ENCODE measurements at regions not wholly inside any gene's neighbourhood (a gene's known extent, or its start where the extent isn't known, plus 50 kb on each side); places are given as distances from the start of the nearest gene placed in this dataset.
A peak's percentile ranks its signal among the peaks of the same experiment; 100 is the strongest.

DNA sequence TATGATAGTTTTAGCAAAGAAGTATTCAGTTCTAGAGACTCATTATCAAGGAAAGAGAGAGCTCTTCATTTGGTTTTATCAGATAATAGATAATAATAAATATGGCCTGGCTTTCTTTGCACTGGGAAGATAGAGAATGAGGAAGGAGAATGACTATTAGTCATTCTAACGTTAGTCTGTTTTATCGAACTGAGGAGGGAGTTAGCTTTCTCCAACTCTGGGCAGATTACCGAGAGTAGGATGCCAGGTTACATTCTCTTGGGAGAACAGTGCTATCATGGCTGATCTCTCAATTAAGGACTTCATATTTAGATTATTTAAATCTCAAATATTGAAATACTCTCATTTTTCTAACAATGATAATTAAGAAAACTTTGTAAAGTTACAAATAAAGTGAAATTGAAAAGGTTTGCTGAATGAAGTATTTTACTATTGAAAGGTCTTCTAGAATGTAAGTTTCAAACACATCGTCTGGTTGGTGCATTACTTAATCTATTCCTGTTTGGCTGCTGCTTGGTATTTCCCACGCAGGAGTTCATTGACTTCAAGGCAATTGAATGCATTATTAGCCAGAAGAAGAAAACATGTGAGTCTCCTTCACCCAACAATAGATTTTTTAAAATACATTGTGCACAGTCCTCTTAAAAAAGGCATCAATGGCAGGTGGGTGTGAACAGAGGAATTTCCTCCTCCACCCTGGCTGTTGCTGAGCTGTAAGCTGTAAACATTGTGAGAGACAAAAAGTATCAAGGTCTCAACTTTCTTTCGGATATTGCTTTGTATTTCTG is 140.8 kb downstream of the C9orf152 start:
- H3K4me1 ChIP-seq (ENCODE audit: control insufficient read depth, insufficient read depth, low read length) = peaks cover 55% of the 10 kb centered on the region
- peaks cover 20% of the 10 kb centered on the region for H3K36me3 ChIP-seq (ENCODE audit: control insufficient read depth, insufficient read depth, low read length, severe bottlenecking)
- H3K27me3 ChIP-seq (replicated peaks; ENCODE audit: control insufficient read depth, insufficient read depth, low read length) = no peaks in the 10 kb centered on the region
- DNase-seq (ENCODE audit: low read depth) = no peak
- H3K9me3 ChIP-seq (ENCODE audit: control insufficient read depth, low read length) = no peaks in the 10 kb centered on the region
- no peak overlapping the region for H3K9ac ChIP-seq (ENCODE audit: low read length)
- peak overlapping the region; percentile 26 for H3K4me3 ChIP-seq (ENCODE audit: low read length)

DNA sequence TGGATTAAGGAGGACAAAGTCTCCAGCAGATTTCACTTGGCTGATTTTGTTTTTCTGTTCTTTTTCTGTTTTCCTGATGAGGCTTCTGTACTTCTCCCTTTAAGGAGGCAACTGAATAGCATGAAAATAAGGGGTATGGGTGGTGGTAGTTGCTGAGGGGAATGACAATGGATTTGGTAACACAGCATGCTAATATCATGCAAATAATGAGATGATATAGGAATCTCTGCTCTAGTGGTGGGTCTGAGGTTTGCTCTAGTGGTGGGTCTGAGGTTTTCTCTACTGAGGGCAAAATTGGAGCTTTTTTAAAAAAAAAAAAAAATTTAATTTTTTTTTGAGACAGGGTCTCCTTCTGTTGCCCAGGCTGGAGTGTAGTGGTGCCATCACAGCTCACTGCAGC is 139.7 kb downstream of the C9orf152 start:
- H3K36me3 ChIP-seq (ENCODE audit: control insufficient read depth, insufficient read depth, low read length, severe bottlenecking) = peaks cover 20% of the 10 kb centered on the region
- DNase-seq (ENCODE audit: low read depth) = no peak
- H3K4me3 ChIP-seq (ENCODE audit: low read length) = no peak overlapping the region
- peaks cover 64% of the 10 kb centered on the region for H3K4me1 ChIP-seq (ENCODE audit: control insufficient read depth, insufficient read depth, low read length)
- H3K9ac ChIP-seq (ENCODE audit: low read length) = no peak overlapping the region
- no peaks in the 10 kb centered on the region for H3K9me3 ChIP-seq (ENCODE audit: control insufficient read depth, low read length)
- H3K27me3 ChIP-seq (replicated peaks; ENCODE audit: control insufficient read depth, insufficient read depth, low read length) = no peaks in the 10 kb centered on the region

DNA sequence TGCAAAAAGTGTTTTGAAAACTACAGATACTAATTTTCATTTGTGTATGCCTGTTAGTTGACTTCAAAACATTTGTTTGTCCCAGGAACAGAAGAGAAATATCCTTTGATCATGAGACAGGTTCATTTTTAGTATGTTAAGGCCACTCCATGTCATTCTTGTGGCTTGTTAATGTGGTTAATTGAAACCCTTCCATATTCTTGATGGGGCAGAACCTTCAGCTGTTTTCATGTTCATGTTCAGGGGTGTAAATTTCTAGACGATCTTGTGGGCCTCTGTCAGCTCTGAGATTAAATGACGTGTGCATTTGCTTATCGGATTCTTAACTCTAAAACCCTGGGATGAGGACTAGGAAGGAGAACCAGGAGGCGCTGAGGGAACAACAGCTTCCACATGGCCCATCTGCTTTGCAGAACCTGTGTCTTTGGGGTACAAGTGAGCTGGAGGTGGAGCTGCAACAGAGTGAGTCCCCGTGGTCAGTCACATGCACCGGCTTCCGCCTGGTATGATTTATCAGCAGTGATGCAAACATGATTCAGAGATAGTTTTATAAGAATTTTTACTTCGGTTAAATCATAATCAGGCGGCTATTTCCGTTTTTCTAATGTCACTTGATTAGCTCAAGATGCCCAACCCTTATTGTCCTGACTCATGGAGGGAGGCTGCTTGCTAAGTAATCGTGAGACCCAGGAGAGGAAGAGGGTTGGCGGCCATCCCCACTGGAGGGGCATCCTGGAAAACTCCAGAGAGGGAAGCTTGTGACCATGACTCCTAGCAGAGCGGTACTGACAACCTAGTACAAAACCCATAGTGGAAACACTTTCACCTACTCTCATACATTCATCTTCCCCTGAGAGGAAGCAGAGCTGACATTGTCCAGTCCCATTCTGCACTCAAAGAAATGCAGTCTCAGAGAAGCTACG is 138.4 kb downstream of the C9orf152 start:
- Histone ChIP-seq H3K27me3 (replicated peaks; ENCODE audit: control insufficient read depth, insufficient read depth, low read length) (no peaks in the 10 kb centered on the region), H3K9me3 (ENCODE audit: control insufficient read depth, low read length) (no peaks in the 10 kb centered on the region), H3K9ac (ENCODE audit: low read length) (peak overlapping the region; percentile 25), H3K36me3 (ENCODE audit: control insufficient read depth, insufficient read depth, low read length, severe bottlenecking) (peaks cover 17% of the 10 kb centered on the region), H3K4me1 (ENCODE audit: control insufficient read depth, insufficient read depth, low read length) (peaks cover 72% of the 10 kb centered on the region), H3K4me3 (ENCODE audit: low read length) (peak overlapping the region; percentile 60)
- peak; percentile 87 for DNase-seq (ENCODE audit: low read depth)

DNA sequence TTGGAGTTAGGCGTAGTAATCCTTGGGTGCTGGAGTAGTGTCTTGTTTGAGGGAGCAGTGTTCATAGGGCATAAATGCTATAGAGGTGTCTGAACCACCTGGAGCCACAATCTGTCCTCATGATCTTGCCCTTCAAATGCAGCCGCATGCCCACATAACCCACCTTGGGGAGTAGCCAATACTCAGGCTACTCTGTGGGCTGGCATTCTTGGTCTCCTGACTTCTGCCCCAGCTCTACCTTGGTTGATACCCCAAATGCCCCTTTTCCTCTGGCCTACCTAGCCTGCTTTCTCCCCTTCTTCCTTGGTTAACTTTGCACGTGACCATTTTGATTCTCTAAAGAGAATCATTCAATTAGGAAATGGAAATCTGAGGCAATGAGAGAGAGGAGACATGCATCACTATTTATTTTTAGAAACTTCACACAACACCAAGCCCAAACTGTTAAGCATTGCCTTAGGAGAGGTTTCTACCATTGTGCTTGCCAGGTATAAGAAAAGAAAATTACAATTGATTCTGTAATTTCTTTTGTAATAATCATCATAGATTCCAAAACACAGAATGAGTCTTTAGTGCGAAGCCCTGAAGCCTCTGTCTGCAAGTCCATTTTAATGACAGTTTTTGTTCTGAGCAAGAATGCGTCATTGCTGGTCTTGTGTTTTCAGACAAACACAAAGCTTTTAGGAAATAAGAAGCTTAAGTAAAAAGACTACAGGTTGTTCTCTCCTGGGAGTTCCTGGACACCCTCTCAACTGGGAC is 135.2 kb downstream of the C9orf152 start:
- H3K27me3 ChIP-seq (replicated peaks; ENCODE audit: control insufficient read depth, insufficient read depth, low read length) = no peaks in the 10 kb centered on the region
- H3K9me3 ChIP-seq (ENCODE audit: control insufficient read depth, low read length) = no peaks in the 10 kb centered on the region
- H3K36me3 ChIP-seq (ENCODE audit: control insufficient read depth, insufficient read depth, low read length, severe bottlenecking) = peaks cover 16% of the 10 kb centered on the region
- no peak overlapping the region for H3K4me3 ChIP-seq (ENCODE audit: low read length)
- no peak for DNase-seq (ENCODE audit: low read depth)
- H3K4me1 ChIP-seq (ENCODE audit: control insufficient read depth, insufficient read depth, low read length) = peaks cover 58% of the 10 kb centered on the region
- no peak overlapping the region for H3K9ac ChIP-seq (ENCODE audit: low read length)

DNA sequence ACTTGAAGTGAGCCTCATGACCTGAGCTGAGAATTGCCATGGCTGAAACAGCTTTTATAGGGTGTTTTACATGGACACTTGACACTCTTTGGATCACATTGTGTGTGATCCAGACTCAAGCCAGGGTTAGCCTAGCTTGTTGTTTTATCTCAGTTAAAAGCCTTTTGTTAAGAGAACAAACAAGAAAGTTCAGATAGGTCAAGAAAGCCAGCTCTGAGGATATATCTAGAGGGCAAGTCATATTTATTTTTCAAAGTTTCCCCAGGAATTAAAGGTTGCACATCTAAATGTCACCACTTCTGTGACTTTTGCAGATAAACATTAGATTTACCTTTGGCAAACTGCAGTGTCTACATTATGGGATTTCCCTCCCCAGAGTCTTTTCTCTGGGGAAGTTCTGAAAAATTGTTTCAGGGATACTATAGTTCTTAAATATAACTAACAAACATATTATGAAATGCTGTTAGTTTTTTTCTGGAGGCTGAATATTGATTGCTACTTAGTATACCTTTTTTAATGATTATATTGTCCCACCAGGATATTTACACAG is 134.5 kb downstream of the C9orf152 start:
- H3K4me3 ChIP-seq (ENCODE audit: low read length) = no peak overlapping the region
- DNase-seq (ENCODE audit: low read depth) = no peak
- peaks cover 53% of the 10 kb centered on the region for H3K4me1 ChIP-seq (ENCODE audit: control insufficient read depth, insufficient read depth, low read length)
- H3K9me3 ChIP-seq (ENCODE audit: control insufficient read depth, low read length) = no peaks in the 10 kb centered on the region
- no peaks in the 10 kb centered on the region for H3K27me3 ChIP-seq (replicated peaks; ENCODE audit: control insufficient read depth, insufficient read depth, low read length)
- peaks cover 16% of the 10 kb centered on the region for H3K36me3 ChIP-seq (ENCODE audit: control insufficient read depth, insufficient read depth, low read length, severe bottlenecking)
- no peak overlapping the region for H3K9ac ChIP-seq (ENCODE audit: low read length)

DNA sequence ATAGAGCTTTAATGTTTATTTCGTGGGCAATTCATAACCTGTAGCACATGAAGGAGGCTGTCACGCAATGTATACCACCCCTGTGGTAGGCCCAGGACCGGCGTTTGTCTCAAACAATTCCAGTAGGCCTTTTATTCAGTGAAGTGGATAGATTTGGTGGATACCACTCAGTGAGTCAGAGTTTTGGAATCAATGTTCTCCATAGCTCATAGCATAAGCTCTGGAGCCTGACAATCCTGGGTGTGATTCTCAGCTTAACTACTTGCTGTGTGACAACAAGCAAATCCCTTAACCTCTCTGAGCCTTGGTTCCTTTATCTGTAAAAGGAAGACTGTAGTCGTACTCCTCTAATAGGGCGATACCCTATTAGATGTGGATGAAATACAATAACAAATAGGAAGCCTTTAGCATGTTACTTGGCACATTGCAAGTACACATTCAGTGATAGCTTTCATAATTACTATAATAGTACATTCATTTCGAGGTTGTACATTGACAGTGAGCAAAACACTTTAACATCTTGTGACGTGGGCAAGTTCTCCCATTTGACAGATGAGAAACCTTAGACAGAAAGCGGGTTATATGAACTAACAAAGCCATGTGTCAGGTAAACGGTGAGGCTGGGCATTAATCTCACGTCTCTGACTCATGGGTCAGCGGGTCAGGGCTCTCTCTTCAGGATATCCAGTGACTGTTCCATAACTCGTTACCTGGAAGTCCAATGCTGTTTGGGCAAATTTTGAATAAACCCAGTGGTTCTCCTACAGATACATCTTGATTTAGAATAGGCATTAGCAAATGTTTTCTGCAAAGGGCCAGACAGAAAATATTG is 130.8 kb downstream of the C9orf152 start:
- peaks cover 52% of the 10 kb centered on the region for H3K4me1 ChIP-seq (ENCODE audit: control insufficient read depth, insufficient read depth, low read length)
- H3K27me3 ChIP-seq (replicated peaks; ENCODE audit: control insufficient read depth, insufficient read depth, low read length) = no peaks in the 10 kb centered on the region
- H3K9me3 ChIP-seq (ENCODE audit: control insufficient read depth, low read length) = no peaks in the 10 kb centered on the region
- H3K4me3 ChIP-seq (ENCODE audit: low read length) = no peak overlapping the region
- H3K36me3 ChIP-seq (ENCODE audit: control insufficient read depth, insufficient read depth, low read length, severe bottlenecking) = peaks cover 11% of the 10 kb centered on the region
- peak; percentile 55 for DNase-seq (ENCODE audit: low read depth)
- H3K9ac ChIP-seq (ENCODE audit: low read length) = no peak overlapping the region

DNA sequence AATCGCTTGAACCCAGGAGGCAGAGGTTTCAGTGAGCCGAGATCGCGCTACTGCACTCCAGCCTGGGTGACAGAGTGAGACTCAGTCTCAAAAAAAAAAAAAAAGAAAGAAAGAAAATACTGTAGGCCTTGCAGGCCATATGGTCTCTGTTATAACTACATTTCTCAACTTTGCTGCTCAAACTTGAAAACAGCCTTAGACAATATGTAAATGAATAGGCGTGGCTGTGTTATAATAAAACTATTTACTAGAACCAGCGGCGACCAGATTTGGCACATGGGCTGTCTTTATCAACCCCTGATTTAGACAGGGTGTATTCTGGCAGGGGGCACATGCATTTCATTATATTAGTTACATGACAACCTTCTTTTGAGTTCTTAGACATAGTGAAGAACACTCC is 130.0 kb downstream of the C9orf152 start:
- Histone ChIP-seq H3K27me3 (replicated peaks; ENCODE audit: control insufficient read depth, insufficient read depth, low read length) (no peaks in the 10 kb centered on the region), H3K4me3 (ENCODE audit: low read length) (no peak overlapping the region), H3K4me1 (ENCODE audit: control insufficient read depth, insufficient read depth, low read length) (peaks cover 52% of the 10 kb centered on the region), H3K9ac (ENCODE audit: low read length) (no peak overlapping the region), H3K9me3 (ENCODE audit: control insufficient read depth, low read length) (no peaks in the 10 kb centered on the region), H3K36me3 (ENCODE audit: control insufficient read depth, insufficient read depth, low read length, severe bottlenecking) (peaks cover 11% of the 10 kb centered on the region)
- peak; percentile 77 for DNase-seq (ENCODE audit: low read depth)

DNA sequence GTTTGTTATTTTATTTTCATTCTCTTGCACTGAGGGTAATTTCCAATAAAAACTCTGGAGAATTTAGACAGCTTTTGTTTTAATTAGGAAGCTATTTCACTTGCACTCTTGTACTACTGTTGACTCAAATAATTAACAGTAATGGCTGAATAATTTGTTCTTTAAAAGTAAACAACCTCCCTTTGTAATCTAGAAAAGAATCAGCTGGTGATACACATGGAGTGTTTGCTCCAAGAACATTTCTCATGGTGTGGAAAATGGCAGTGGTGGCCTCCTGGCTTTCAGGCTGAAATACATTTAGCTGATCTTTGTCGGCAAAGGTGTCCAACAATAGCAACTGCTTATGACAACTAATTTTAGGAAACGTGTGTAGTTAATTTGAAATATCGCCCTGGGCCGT is 129.4 kb downstream of the C9orf152 start:
- DNase-seq (ENCODE audit: low read depth) = no peak
- H3K9me3 ChIP-seq (ENCODE audit: control insufficient read depth, low read length) = no peaks in the 10 kb centered on the region
- peaks cover 11% of the 10 kb centered on the region for H3K36me3 ChIP-seq (ENCODE audit: control insufficient read depth, insufficient read depth, low read length, severe bottlenecking)

DNA sequence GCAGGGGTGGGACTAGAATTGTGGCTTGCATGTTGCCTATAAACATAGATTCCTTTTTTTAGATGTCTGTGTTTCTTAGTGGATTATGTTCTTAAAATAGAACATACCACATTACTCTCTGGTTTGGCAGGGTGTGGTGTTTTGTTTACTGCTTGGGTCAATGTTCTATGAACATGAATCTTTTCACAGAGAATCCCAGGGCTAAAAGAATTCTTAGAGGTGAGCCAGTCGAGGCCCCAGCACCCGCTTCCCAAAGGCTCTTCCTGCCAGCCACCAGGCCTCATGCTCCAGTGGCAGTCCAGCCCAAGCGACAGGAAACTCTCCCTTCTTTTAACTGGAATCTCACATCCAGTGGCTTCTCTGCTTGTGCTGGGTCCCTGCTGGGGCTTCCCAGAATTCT is 126.6 kb downstream of the C9orf152 start:
- peaks cover 14% of the 10 kb centered on the region for H3K36me3 ChIP-seq (ENCODE audit: control insufficient read depth, insufficient read depth, low read length, severe bottlenecking)
- peak; percentile 74 for DNase-seq (ENCODE audit: low read depth)
- peaks cover 42% of the 10 kb centered on the region for H3K4me1 ChIP-seq (ENCODE audit: control insufficient read depth, insufficient read depth, low read length)
- no peaks in the 10 kb centered on the region for H3K27me3 ChIP-seq (replicated peaks; ENCODE audit: control insufficient read depth, insufficient read depth, low read length)
- H3K9me3 ChIP-seq (ENCODE audit: control insufficient read depth, low read length) = no peaks in the 10 kb centered on the region
- peak overlapping the region; percentile 38 for H3K4me3 ChIP-seq (ENCODE audit: low read length)
- peak overlapping the region; percentile 23 for H3K9ac ChIP-seq (ENCODE audit: low read length)

More for the DNA sequence above, 129.4 kb downstream of the C9orf152 start:
- Histone ChIP-seq H3K4me1 (ENCODE audit: control insufficient read depth, insufficient read depth, low read length) (peaks cover 45% of the 10 kb centered on the region), H3K27me3 (replicated peaks; ENCODE audit: control insufficient read depth, insufficient read depth, low read length) (no peaks in the 10 kb centered on the region), H3K9ac (ENCODE audit: low read length) (no peak overlapping the region), H3K4me3 (ENCODE audit: low read length) (no peak overlapping the region)

DNA sequence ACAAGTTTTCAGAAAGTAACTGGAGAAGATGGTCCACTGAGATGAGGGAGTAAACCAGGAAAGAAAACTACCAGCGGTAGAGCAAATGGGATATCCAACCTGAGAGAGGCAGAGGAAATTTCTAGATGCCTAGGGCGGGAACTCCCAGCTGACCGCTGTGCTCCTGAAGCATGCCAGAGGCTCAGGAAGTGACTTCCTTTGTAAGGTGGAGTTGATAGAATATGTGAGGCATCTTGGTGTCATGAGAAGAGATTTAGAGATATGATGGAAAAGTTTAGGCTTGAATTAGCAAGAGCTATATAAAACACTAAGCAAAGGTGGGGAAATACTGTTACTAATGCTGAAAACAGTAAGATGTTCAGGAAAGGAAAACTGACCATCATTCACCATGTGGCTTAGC is 124.1 kb downstream of the C9orf152 start:
- Histone ChIP-seq H3K9me3 (ENCODE audit: control insufficient read depth, low read length) (no peaks in the 10 kb centered on the region), H3K4me3 (ENCODE audit: low read length) (no peak overlapping the region), H3K27me3 (replicated peaks; ENCODE audit: control insufficient read depth, insufficient read depth, low read length) (no peaks in the 10 kb centered on the region), H3K36me3 (ENCODE audit: control insufficient read depth, insufficient read depth, low read length, severe bottlenecking) (peaks cover 24% of the 10 kb centered on the region), H3K9ac (ENCODE audit: low read length) (no peak overlapping the region), H3K4me1 (ENCODE audit: control insufficient read depth, insufficient read depth, low read length) (peaks cover 27% of the 10 kb centered on the region)
- DNase-seq (ENCODE audit: low read depth) = no peak
